PFSK-1 (cell line): ENCODE measurements at regions not wholly inside any gene's neighbourhood (a gene's known extent, or its start where the extent isn't known, plus 50 kb on each side); places are given as distances from the start of the nearest gene placed in this dataset.

Source experiments
- POLR2AphosphoS5 ChIP-seq: IDR thresholded peaks from 2 replicates; pipeline ENCODE4 v1.6.1; 2012; ENCODE audit warnings: low read depth, mild to moderate bottlenecking, control low read depth, low read length, moderate library complexity
- TAF1 ChIP-seq: IDR thresholded peaks from 2 replicates; pipeline ENCODE4 v1.6.1; 2012; ENCODE audit warnings: low read length, control low read depth, borderline replicate concordance; ENCODE audit not compliant: insufficient read depth

- TF ChIP-seq POLR2AphosphoS5 (no peak), TAF1 (no peak)
Observed at GRCh38 chr22:34395370-34395769, 475.1 kb upstream of the LARGE1 start.
